ENCODE measurements at regions not wholly inside any gene's neighbourhood (a gene's known extent, or its start where the extent isn't known, plus 50 kb on each side); places are given as distances from the start of the nearest gene placed in this dataset.

- ATAC-seq (no peak), DNase-seq (no peak)
- intact Hi-C loops (cut with DNase I, micrococcal nuclease) = no loop called here
- no peak overlapping the region for H3K4me3 ChIP-seq
- H3K4me1 ChIP-seq (ENCODE audit: low read depth) = peaks cover 10% of the 10 kb centered on the region
- no peaks in the 10 kb centered on the region for H3K9me3 ChIP-seq
- no peaks in the 10 kb centered on the region for H3K36me3 ChIP-seq (ENCODE audit: low read depth)
- TF ChIP-seq, protein P1, sequence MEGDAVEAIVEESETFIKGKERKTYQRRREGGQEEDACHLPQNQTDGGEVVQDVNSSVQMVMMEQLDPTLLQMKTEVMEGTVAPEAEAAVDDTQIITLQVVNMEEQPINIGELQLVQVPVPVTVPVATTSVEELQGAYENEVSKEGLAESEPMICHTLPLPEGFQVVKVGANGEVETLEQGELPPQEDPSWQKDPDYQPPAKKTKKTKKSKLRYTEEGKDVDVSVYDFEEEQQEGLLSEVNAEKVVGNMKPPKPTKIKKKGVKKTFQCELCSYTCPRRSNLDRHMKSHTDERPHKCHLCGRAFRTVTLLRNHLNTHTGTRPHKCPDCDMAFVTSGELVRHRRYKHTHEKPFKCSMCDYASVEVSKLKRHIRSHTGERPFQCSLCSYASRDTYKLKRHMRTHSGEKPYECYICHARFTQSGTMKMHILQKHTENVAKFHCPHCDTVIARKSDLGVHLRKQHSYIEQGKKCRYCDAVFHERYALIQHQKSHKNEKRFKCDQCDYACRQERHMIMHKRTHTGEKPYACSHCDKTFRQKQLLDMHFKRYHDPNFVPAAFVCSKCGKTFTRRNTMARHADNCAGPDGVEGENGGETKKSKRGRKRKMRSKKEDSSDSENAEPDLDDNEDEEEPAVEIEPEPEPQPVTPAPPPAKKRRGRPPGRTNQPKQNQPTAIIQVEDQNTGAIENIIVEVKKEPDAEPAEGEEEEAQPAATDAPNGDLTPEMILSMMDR (IDR thresholded peaks at IDR 0.05) = no peak
Observed at GRCh38 chr6:167445568-167445967, 120.7 kb downstream of the TTLL2 start.

DNA sequence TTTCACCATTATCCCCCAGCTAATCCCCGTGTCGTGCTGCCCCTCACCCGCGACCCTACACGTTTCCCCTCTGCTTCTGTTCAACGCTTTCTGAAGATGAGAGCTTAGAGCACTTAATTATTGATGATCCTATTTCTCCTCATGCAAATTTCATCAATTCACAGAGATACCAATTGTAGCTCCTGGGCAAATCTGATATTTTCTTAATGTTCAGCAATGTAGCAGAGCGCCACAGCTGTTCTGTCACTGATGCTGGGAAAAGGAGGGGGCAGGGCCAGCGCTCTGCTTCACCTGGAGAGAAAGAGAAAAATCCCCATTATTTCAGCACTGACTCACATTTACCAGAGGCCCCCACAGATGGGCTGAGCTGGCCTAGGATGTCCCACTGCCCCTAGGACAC is 121.2 kb downstream of the TTLL2 start:
- intact Hi-C loops (cut with DNase I, micrococcal nuclease) = no loop called here
- no peak overlapping the region for H3K4me3 ChIP-seq
- H3K4me1 ChIP-seq (ENCODE audit: low read depth) = peaks cover 10% of the 10 kb centered on the region
- no peak for DNase-seq
- no peaks in the 10 kb centered on the region for H3K9me3 ChIP-seq
- TF ChIP-seq, protein P1 (IDR thresholded peaks at IDR 0.05) = no peak
- H3K36me3 ChIP-seq (ENCODE audit: low read depth) = no peaks in the 10 kb centered on the region
- no peak for ATAC-seq

DNA sequence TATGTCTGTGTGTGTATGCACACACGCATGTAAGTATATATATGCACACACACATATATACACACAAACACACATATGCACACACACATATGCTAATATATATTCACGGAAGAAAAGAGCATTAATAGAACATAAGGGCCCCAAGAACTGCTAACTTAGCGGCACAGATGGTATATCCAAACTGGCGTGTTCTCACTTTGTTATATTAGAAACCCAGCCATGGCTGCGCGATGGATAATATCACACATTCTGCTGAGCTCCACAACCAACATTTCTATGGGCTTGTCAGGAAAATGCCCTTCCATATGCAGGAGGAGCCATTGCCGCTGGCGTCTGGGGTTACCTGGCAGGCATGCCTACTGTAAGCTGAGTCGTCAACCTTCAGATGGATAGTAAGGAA is 122.1 kb downstream of the TTLL2 start:
- Histone ChIP-seq H3K36me3 (ENCODE audit: low read depth) (no peaks in the 10 kb centered on the region), H3K4me1 (ENCODE audit: low read depth) (peaks cover 10% of the 10 kb centered on the region), H3K9me3 (no peaks in the 10 kb centered on the region), H3K4me3 (no peak overlapping the region)
- DNase-seq (no peak), ATAC-seq (no peak)
- intact Hi-C loops (cut with DNase I, micrococcal nuclease) = no loop called here
- TF ChIP-seq, protein P1 (IDR thresholded peaks at IDR 0.05) = no peak

- Histone ChIP-seq H3K4me3 (no peak overlapping the region), H3K4me1 (ENCODE audit: low read depth) (peaks cover 10% of the 10 kb centered on the region), H3K36me3 (ENCODE audit: low read depth) (no peaks in the 10 kb centered on the region), H3K9me3 (no peaks in the 10 kb centered on the region)
- ATAC-seq (no peak), DNase-seq (no peak)
- intact Hi-C loops (cut with DNase I, micrococcal nuclease) = no loop called here
- TF ChIP-seq, protein P1 (IDR thresholded peaks at IDR 0.05) = no peak
Observed at GRCh38 chr6:167448378-167448777, 123.5 kb downstream of the TTLL2 start.

DNA sequence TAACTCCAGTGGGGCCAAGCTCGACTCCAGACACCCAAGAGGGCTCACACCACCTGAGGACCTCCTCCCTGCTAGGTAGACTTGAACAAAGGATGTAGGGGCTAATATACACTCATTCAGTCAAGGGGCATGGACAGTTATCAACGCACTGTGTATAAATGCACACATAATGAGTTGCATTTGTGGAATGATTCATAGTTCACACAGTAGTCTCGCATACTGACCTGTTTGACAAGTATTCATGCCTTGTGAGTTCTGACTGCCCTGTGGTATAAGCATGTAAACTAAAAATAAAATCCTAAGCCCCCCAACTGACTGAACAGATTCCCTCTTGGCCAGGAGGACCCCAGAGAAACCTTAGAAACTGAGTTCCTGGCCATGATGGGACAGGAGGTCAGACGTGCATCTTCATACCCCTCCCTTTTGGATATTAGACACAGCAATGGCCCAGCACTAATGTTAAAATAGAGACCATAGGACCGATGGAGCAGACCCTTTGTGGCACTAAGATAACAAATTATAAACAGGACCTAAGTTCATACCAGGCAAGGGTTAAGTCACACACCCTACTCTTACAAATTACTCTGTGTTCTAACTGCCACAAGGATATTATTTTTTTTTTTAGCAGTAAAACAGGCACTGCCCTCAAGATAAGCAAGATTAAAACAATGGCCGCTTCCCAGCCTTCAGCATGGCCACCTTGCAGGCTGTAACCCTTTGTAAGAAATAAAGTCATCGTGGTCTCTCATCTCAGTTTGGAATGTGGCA is 124.4 kb downstream of the TTLL2 start:
- TF ChIP-seq, protein P1 (IDR thresholded peaks at IDR 0.05) = no peak
- ATAC-seq = peak; percentile 79
- Histone ChIP-seq H3K4me3 (no peak overlapping the region), H3K4me1 (ENCODE audit: low read depth) (peaks cover 10% of the 10 kb centered on the region), H3K36me3 (ENCODE audit: low read depth) (no peaks in the 10 kb centered on the region), H3K9me3 (no peaks in the 10 kb centered on the region)
- no peak for DNase-seq
- intact Hi-C loops (cut with DNase I, micrococcal nuclease) = no loop called here

Data from mucosa of descending colon (tissue), 3 donors.